ENCODE measurements at regions not wholly inside any gene's neighbourhood (a gene's known extent, or its start where the extent isn't known, plus 50 kb on each side); places are given as distances from the start of the nearest gene placed in this dataset.
"Not testable (repeated sequence)": the region's sequence is repeated elsewhere in the genome, so short reads cannot be mapped to it uniquely, and the experiment has no call there.

DNA sequence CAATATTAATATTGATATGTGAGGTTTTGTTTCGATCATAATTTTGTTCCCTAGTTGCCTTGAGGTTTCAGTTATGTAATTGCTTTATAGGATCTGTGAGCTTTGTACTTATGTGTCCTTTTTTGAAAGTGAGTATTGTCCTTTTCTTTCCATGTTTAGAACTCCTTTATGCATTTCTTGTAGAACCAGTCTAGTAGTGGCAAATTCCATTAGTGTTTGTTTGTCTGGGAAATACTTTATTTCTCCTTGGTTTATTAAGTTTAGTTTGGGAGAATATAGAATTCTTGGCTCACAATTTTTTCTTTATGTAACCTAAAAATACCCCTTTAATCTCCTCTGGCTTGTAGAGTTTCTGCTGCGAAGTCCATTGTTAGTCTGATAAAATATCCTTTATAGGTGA, 127.5 kb upstream of the KITLG start:
- Mint-ChIP-seq H3K4me3 (no peak overlapping the region), H3K27me3 (no peaks in the 10 kb centered on the region), H3K36me3 (ENCODE audit: low read depth) (no peaks in the 10 kb centered on the region), H3K27ac (no peak overlapping the region), H3K4me1 (no peaks in the 10 kb centered on the region), H3K9me3 (peaks cover 15% of the 10 kb centered on the region)
- intact Hi-C loops (cut with micrococcal nuclease): no loop called here
- DNase-seq: no peak

GRCh38 chr12:88706286-88706685, 126.0 kb upstream of the KITLG start:
- no peaks in the 10 kb centered on the region for H3K4me1 Mint-ChIP-seq
- peaks cover 15% of the 10 kb centered on the region for H3K9me3 Mint-ChIP-seq

DNA sequence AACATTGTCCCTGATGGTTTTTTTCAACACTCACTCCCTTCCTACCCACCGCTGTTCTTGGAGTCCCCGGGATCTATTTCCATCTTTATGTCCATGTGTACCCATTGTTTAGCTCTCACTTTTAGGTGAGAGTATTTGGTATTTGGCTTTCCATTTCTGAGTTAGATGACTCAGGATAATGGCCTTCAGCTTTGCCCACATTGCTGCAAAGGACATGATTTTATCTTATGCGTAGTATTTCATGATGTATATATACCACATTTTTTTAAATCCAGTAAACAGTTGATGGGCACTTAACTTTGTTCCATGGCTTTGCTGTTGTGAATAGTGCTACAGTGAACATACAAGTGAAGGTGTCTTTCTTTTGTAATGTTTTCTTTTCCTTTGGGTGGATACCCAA, 123.5 kb upstream of the KITLG start:
- H3K27ac Mint-ChIP-seq: no peak overlapping the region
- H3K4me3 Mint-ChIP-seq: no peak overlapping the region
- no peaks in the 10 kb centered on the region for H3K36me3 Mint-ChIP-seq (ENCODE audit: low read depth)
- H3K27me3 Mint-ChIP-seq: no peaks in the 10 kb centered on the region
- peaks cover 15% of the 10 kb centered on the region for H3K9me3 Mint-ChIP-seq
- intact Hi-C loops (cut with micrococcal nuclease): no loop called here
- no peaks in the 10 kb centered on the region for H3K4me1 Mint-ChIP-seq
- DNase-seq: no peak

More at GRCh38 chr12:88706286-88706685, 126.0 kb upstream of the KITLG start:
- Mint-ChIP-seq H3K4me3 (no peak overlapping the region), H3K27ac (no peak overlapping the region), H3K27me3 (no peaks in the 10 kb centered on the region), H3K36me3 (ENCODE audit: low read depth) (no peaks in the 10 kb centered on the region)
- DNase-seq: no peak
- intact Hi-C loops (cut with micrococcal nuclease): no loop called here

GRCh38 chr12:88698471-88698870, 118.2 kb upstream of the KITLG start:
- no peaks in the 10 kb centered on the region for H3K36me3 Mint-ChIP-seq (ENCODE audit: low read depth)
- no peak overlapping the region for H3K4me3 Mint-ChIP-seq
- H3K4me1 Mint-ChIP-seq: no peaks in the 10 kb centered on the region
- intact Hi-C loops (cut with micrococcal nuclease): no loop called here
- no peak for DNase-seq
- no peaks in the 10 kb centered on the region for H3K27me3 Mint-ChIP-seq
- H3K27ac Mint-ChIP-seq: no peak overlapping the region
- no peaks in the 10 kb centered on the region for H3K9me3 Mint-ChIP-seq

- Mint-ChIP-seq H3K4me3 (no peak overlapping the region), H3K4me1 (no peaks in the 10 kb centered on the region), H3K27me3 (no peaks in the 10 kb centered on the region), H3K9me3 (no peaks in the 10 kb centered on the region), H3K36me3 (ENCODE audit: low read depth) (no peaks in the 10 kb centered on the region), H3K27ac (no peak overlapping the region)
- DNase-seq: no peak
- intact Hi-C loops (cut with micrococcal nuclease): no loop called here
Measured at GRCh38 chr12:88693837-88694445, 113.7 kb upstream of the KITLG start.

DNA sequence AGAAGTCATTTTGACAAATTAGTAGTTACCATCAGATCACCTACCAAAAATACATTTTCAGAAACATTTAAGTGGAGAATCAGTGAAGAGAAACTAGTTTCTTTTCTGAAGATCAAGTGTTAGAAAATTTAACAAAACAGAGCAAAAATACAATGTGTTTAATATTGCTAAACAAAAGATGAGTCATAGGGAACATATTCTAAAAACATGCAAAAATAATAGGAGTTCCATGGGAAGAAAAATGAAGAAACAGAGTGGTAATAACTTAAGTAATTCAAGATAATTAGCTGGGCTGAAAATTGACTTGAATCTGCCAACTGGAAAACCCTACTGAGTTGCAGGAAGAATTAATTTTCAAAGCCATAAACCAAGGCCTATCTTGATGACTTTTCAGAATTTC, 111.5 kb upstream of the KITLG start:
- Mint-ChIP-seq H3K4me1 (no peaks in the 10 kb centered on the region), H3K27ac (no peak overlapping the region), H3K4me3 (no peak overlapping the region), H3K9me3 (no peaks in the 10 kb centered on the region), H3K27me3 (no peaks in the 10 kb centered on the region), H3K36me3 (ENCODE audit: low read depth) (no peaks in the 10 kb centered on the region)
- intact Hi-C loops (cut with micrococcal nuclease): no loop called here
- no peak for DNase-seq

DNA sequence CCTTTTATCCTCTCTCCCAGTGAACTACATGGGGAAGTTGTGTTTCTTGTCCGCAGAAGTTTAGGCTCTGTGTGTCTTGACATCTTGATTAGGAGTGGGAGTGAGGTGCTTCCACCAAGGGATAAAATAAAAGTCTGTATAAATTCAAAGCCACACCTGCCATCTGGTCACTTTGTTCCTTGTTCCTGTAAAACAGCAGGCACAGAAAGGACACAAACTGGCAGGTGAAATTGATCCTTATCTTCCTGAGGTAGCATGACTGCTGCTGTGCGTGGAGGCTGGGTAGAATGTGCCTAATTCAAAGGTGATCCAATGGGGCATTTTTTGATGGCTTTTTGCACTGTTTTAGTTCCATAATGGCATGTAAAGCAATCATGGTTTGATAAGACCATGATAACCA, 104.3 kb upstream of the KITLG start:
- intact Hi-C loops (cut with micrococcal nuclease): no loop called here
- Mint-ChIP-seq H3K9me3 (no peaks in the 10 kb centered on the region), H3K27me3 (no peaks in the 10 kb centered on the region), H3K27ac (no peak overlapping the region), H3K36me3 (ENCODE audit: low read depth) (no peaks in the 10 kb centered on the region), H3K4me3 (no peak overlapping the region), H3K4me1 (no peaks in the 10 kb centered on the region)
- DNase-seq: no peak

DNA sequence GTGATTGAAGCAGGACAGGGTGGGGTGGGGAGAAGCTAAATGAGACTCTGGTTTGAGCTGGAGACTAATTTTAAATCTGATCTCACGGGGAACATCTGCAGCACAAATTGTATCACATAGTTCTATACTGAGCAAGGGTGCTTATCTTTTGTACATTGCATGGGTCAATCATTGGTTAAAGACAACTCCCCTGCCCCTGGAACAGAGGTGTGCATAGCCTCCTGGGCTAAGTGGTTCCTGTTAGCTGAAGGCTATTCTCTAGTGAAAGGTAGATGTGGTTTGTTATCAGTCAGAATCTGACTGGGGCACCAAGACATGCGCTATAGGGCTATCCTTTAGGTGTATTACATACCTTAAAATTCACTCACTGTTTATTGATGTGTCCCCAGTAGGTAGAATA, 103.9 kb upstream of the KITLG start:
- no peak overlapping the region for H3K27ac Mint-ChIP-seq
- H3K4me3 Mint-ChIP-seq: no peak overlapping the region
- no peak for DNase-seq
- H3K4me1 Mint-ChIP-seq: no peaks in the 10 kb centered on the region
- no peaks in the 10 kb centered on the region for H3K27me3 Mint-ChIP-seq
- intact Hi-C loops (cut with micrococcal nuclease): no loop called here
- no peaks in the 10 kb centered on the region for H3K36me3 Mint-ChIP-seq (ENCODE audit: low read depth)
- H3K9me3 Mint-ChIP-seq: no peaks in the 10 kb centered on the region

GRCh38 chr12:88683628-88684027, 103.4 kb upstream of the KITLG start:
- Mint-ChIP-seq H3K4me3 (no peak overlapping the region), H3K9me3 (no peaks in the 10 kb centered on the region), H3K27me3 (no peaks in the 10 kb centered on the region), H3K36me3 (ENCODE audit: low read depth) (no peaks in the 10 kb centered on the region), H3K27ac (no peak overlapping the region), H3K4me1 (no peaks in the 10 kb centered on the region)
- intact Hi-C loops (cut with micrococcal nuclease): no loop called here
- no peak for DNase-seq

DNA sequence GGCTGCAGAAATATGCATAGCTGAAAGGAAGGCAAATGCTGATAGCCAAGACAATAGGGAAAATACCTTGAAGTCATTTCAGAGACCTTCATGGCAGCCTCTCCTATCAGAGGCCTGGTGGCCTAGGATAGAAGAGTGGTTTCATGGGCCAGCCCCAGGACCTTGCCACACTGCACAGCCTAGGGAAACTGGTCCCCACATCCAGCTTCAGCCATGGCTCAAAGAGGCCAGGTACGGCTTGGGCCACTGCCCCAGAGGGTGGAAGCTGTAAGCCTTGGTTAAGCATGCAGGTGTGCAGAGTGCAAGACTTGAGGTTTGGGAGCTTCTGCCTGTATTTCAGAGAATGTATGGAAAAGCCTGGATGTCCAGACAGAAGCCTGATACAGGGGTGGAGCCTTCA, 101.0 kb upstream of the KITLG start:
- H3K27ac Mint-ChIP-seq: no peak overlapping the region
- H3K36me3 Mint-ChIP-seq (ENCODE audit: low read depth): no peaks in the 10 kb centered on the region
- no peaks in the 10 kb centered on the region for H3K9me3 Mint-ChIP-seq
- H3K4me1 Mint-ChIP-seq: no peaks in the 10 kb centered on the region
- H3K4me3 Mint-ChIP-seq: no peak overlapping the region
- no peaks in the 10 kb centered on the region for H3K27me3 Mint-ChIP-seq
- DNase-seq: no peak
- intact Hi-C loops (cut with micrococcal nuclease): no loop called here

- H3K36me3 Mint-ChIP-seq (ENCODE audit: low read depth): no peaks in the 10 kb centered on the region
- H3K27ac Mint-ChIP-seq: no peak overlapping the region
- no peaks in the 10 kb centered on the region for H3K9me3 Mint-ChIP-seq
- H3K27me3 Mint-ChIP-seq: no peaks in the 10 kb centered on the region
- intact Hi-C loops (cut with micrococcal nuclease): no loop called here
- H3K4me3 Mint-ChIP-seq: no peak overlapping the region
- no peaks in the 10 kb centered on the region for H3K4me1 Mint-ChIP-seq
- DNase-seq: no peak
Measured at GRCh38 chr12:88677464-88677863, 97.2 kb upstream of the KITLG start.

GRCh38 chr12:88667615-88668014, 87.3 kb upstream of the KITLG start:
- H3K36me3 Mint-ChIP-seq (ENCODE audit: low read depth); H3K4me3 Mint-ChIP-seq; intact Hi-C loops (cut with micrococcal nuclease); H3K27me3 Mint-ChIP-seq; H3K4me1 Mint-ChIP-seq; H3K9me3 Mint-ChIP-seq; DNase-seq; H3K27ac Mint-ChIP-seq: not testable (repeated sequence)

GRCh38 chr12:88665071-88665470, 84.8 kb upstream of the KITLG start:
- no peaks in the 10 kb centered on the region for H3K27me3 Mint-ChIP-seq
- DNase-seq: no peak
- no peaks in the 10 kb centered on the region for H3K36me3 Mint-ChIP-seq (ENCODE audit: low read depth)
- intact Hi-C loops (cut with micrococcal nuclease): no loop called here
- H3K4me1 Mint-ChIP-seq: no peaks in the 10 kb centered on the region
- no peak overlapping the region for H3K4me3 Mint-ChIP-seq
- no peak overlapping the region for H3K27ac Mint-ChIP-seq
- H3K9me3 Mint-ChIP-seq: no peaks in the 10 kb centered on the region

DNA sequence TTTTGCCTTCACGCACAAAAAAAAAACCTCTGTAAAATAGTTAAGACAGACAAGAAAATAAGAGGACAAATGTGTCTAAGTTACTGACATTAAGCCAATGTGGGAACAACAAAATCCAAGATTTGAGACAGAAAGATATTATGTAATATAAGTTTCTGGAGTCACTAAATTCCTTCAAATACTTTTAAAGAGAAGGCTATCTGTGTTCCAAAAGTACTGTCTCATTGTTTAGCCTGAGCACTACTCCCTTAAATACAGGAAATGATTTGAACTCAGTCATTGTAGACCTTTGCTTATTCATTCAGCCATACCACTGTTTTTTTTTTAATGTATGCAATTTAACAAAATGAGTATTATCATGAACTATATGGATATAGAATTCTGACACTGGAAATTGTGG, 82.7 kb upstream of the KITLG start:
- Mint-ChIP-seq H3K27me3 (no peaks in the 10 kb centered on the region), H3K4me1 (no peaks in the 10 kb centered on the region), H3K4me3 (no peak overlapping the region), H3K36me3 (ENCODE audit: low read depth) (no peaks in the 10 kb centered on the region), H3K9me3 (no peaks in the 10 kb centered on the region), H3K27ac (no peak overlapping the region)
- no peak for DNase-seq
- intact Hi-C loops (cut with micrococcal nuclease): no loop called here

DNA sequence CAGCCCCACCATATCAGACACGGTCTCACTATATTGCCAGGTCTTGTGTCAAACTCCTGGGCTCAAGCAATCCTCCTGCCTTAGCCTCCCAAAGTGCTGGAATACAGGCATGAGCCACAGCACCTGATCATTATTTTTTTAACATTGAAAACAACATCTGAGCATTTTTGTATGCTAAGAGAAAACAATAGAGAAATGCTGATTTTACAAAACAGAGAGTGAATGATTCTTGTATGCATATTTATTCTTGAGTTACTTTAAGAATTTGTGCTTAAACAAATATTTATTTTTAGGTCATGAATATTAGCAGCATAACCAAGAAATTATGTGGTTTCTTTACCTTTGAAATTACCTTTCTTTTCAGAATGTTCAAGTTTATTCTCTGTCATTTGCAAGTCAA, 81.8 kb upstream of the KITLG start:
- intact Hi-C loops (cut with micrococcal nuclease): no loop called here
- Mint-ChIP-seq H3K27ac (no peak overlapping the region), H3K4me1 (no peaks in the 10 kb centered on the region), H3K36me3 (ENCODE audit: low read depth) (no peaks in the 10 kb centered on the region), H3K9me3 (no peaks in the 10 kb centered on the region), H3K4me3 (no peak overlapping the region), H3K27me3 (no peaks in the 10 kb centered on the region)
- no peak for DNase-seq
